ENCODE measurements at regions not wholly inside any gene's neighbourhood (a gene's known extent, or its start where the extent isn't known, plus 50 kb on each side); places are given as distances from the start of the nearest gene placed in this dataset.
A peak's percentile ranks its signal among the peaks of the same experiment; 100 is the strongest.
"Not testable (repeated sequence)": the region's sequence is repeated elsewhere in the genome, so short reads cannot be mapped to it uniquely, and the experiment has no call there.

GRCh38 chr3:96324087-96324486 lies 490.3 kb upstream of the EPHA6 start:
- DNase-seq (ENCODE audit: low read depth) = no peak

- DNase-seq (ENCODE audit: low read depth) = no peak
Observed at GRCh38 chr3:96330795-96331194, 483.6 kb upstream of the EPHA6 start.

GRCh38 chr3:96331341-96331740 lies 483.1 kb upstream of the EPHA6 start:
- DNase-seq (ENCODE audit: low read depth) = peak; percentile 17

GRCh38 chr3:96334779-96335178 lies 479.6 kb upstream of the EPHA6 start:
- no peak for DNase-seq (ENCODE audit: low read depth)

GRCh38 chr3:96347289-96347688 lies 467.1 kb upstream of the EPHA6 start:
- DNase-seq (ENCODE audit: low read depth) = no peak

- DNase-seq (ENCODE audit: low read depth) = not testable (repeated sequence)
Observed at GRCh38 chr3:96351598-96351997, 462.8 kb upstream of the EPHA6 start.

GRCh38 chr3:96354106-96354505 lies 460.3 kb upstream of the EPHA6 start:
- no peak for DNase-seq (ENCODE audit: low read depth)

GRCh38 chr3:96354742-96355141 lies 459.7 kb upstream of the EPHA6 start:
- peak; percentile 2 for DNase-seq (ENCODE audit: low read depth)

- no peak for DNase-seq (ENCODE audit: low read depth)
Observed at GRCh38 chr3:96361241-96361640, 453.2 kb upstream of the EPHA6 start.

- no peak for DNase-seq (ENCODE audit: low read depth)
Observed at GRCh38 chr3:96370637-96371036, 443.8 kb upstream of the EPHA6 start.

GRCh38 chr3:96410006-96410730 lies 404.2 kb upstream of the EPHA6 start:
- no peak for DNase-seq (ENCODE audit: low read depth)

GRCh38 chr3:96416549-96417255 lies 397.7 kb upstream of the EPHA6 start:
- no peak for DNase-seq (ENCODE audit: low read depth)

GRCh38 chr3:96428097-96428496 lies 386.3 kb upstream of the EPHA6 start:
- DNase-seq (ENCODE audit: low read depth) = no peak

GRCh38 chr3:96430079-96430478 lies 384.3 kb upstream of the EPHA6 start:
- DNase-seq (ENCODE audit: low read depth) = no peak

- peak; percentile 24 for DNase-seq (ENCODE audit: low read depth)
Observed at GRCh38 chr3:96434651-96435050, 379.7 kb upstream of the EPHA6 start.

GRCh38 chr3:96449346-96449745 lies 365.0 kb upstream of the EPHA6 start:
- no peak for DNase-seq (ENCODE audit: low read depth)

- no peak for DNase-seq (ENCODE audit: low read depth)
Observed at GRCh38 chr3:96449803-96450202, 364.6 kb upstream of the EPHA6 start.

- no peak for DNase-seq (ENCODE audit: low read depth)
Observed at GRCh38 chr3:96450699-96451098, 363.7 kb upstream of the EPHA6 start.

GRCh38 chr3:96465521-96465920 lies 348.9 kb upstream of the EPHA6 start:
- DNase-seq (ENCODE audit: low read depth) = no peak

GRCh38 chr3:96466441-96466840 lies 348.0 kb upstream of the EPHA6 start:
- peak; percentile 7 for DNase-seq (ENCODE audit: low read depth)

- DNase-seq (ENCODE audit: low read depth) = no peak
Observed at GRCh38 chr3:96467639-96468038, 346.8 kb upstream of the EPHA6 start.

GRCh38 chr3:96478496-96478895 lies 335.9 kb upstream of the EPHA6 start:
- peak; percentile 34 for DNase-seq (ENCODE audit: low read depth)

- no peak for DNase-seq (ENCODE audit: low read depth)
Observed at GRCh38 chr3:96480881-96481280, 333.5 kb upstream of the EPHA6 start.
